WI38 (cell line): ENCODE measurements at regions not wholly inside any gene's neighbourhood (a gene's known extent, or its start where the extent isn't known, plus 50 kb on each side); places are given as distances from the start of the nearest gene placed in this dataset.

Source experiments
- H3K4me3 ChIP-seq: 2 replicates; pipeline ENCODE4 v1.5.1; 2011; ENCODE audit warnings: low read depth, mild to moderate bottlenecking, control low read depth, low read length
- CTCF ChIP-seq: IDR thresholded peaks from 2 replicates; pipeline ENCODE4 v1.5.1; 2012; ENCODE audit warnings: low read depth, mild to moderate bottlenecking, control low read depth, low read length

GRCh38 chr1:55594701-55595100 is 379.5 kb upstream of the USP24 start:
- no peak overlapping the region for H3K4me3 ChIP-seq
- no peak for TF ChIP-seq CTCF

- TF ChIP-seq CTCF, result no peak
- H3K4me3 ChIP-seq, result no peak overlapping the region
These were observed 378.1 kb upstream of the USP24 start for GRCh38 chr1:55593298-55593697.

GRCh38 chr1:55592122-55592521 is 377.0 kb upstream of the USP24 start:
- H3K4me3 ChIP-seq, result no peak overlapping the region
- no peak for TF ChIP-seq CTCF

- no peak overlapping the region for H3K4me3 ChIP-seq
- TF ChIP-seq CTCF, result no peak
These were observed 374.6 kb upstream of the USP24 start for GRCh38 chr1:55589671-55590297.

- H3K4me3 ChIP-seq, result no peak overlapping the region
- TF ChIP-seq CTCF, result no peak
These were observed 373.1 kb upstream of the USP24 start for GRCh38 chr1:55588309-55588708.

GRCh38 chr1:55586771-55587170 is 371.6 kb upstream of the USP24 start:
- H3K4me3 ChIP-seq, result no peak overlapping the region
- TF ChIP-seq CTCF, result no peak

- H3K4me3 ChIP-seq, result no peak overlapping the region
- TF ChIP-seq CTCF, result no peak
These were observed 370.2 kb upstream of the USP24 start for GRCh38 chr1:55585402-55585792.
